Esophagus squamous epithelium (tissue), 5 donors: ENCODE measurements at regions not wholly inside any gene's neighbourhood (a gene's known extent, or its start where the extent isn't known, plus 50 kb on each side); places are given as distances from the start of the nearest gene placed in this dataset.

Experiments
- DNase-seq: peaks from one replicate; lab custom pipeline; 2025; lab: John Stamatoyannopoulos, UW
- H3K27ac ChIP-seq, 4 donors: fragments of 200-600 bp; sonication (generic); one replicate each; pipeline ENCODE4 v1.5.1; 2016 to 2019; ENCODE audit warnings: mild to moderate bottlenecking in 1 of 4
- H3K27me3 ChIP-seq, 4 donors: fragments of 200-600 bp; sonication (generic); 1 replicate in 3 of 4; 2 replicates in 1 of 4; pipeline versions ENCODE4 v1.5.1 to v1.6.0; 2017 to 2021; ENCODE audit warnings: antibody characterized with exemption in 1 of 4
- H3K36me3 ChIP-seq, 3 donors: fragments of 200-600 bp; sonication (generic); one replicate each; pipeline ENCODE4 v1.5.1; 2016 to 2019
- H3K4me1 ChIP-seq, 3 donors: fragments of 200-600 bp; sonication (generic); one replicate each; pipeline ENCODE4 v1.5.1; 2017 to 2019
- H3K4me3 ChIP-seq, 4 donors: fragments of 200-600 bp; sonication (generic); 1 replicate in 3 of 4; 2 replicates in 1 of 4; pipeline ENCODE4 v1.5.1; 2016 to 2019; ENCODE audit warnings: mild to moderate bottlenecking in 2 of 4, moderate library complexity in 1 of 4
- H3K9me3 ChIP-seq, 3 donors: fragments of 200-600 bp; sonication (generic); one replicate each; pipeline ENCODE4 v1.5.1; 2016 to 2019
- CTCF ChIP-seq, 6 experiments: fragments of 450-650 bp in 4 of 6; fragments of 200-600 bp in 2 of 6; sonication (generic) in 2 of 6; IDR thresholded peaks; one replicate each; pipeline ENCODE4 v1.5.1; 2016 to 2019; ENCODE audit warnings: antibody characterized with exemption in 6 of 6, mild to moderate bottlenecking in 4 of 6, moderate library complexity in 4 of 6
- POLR2A ChIP-seq, 4 donors: fragments of 450-650 bp; IDR thresholded peaks; one replicate each; pipeline ENCODE4 v1.6.1; 2017; ENCODE audit warnings: antibody characterized with exemption in 4 of 4, mild to moderate bottlenecking in 4 of 4, moderate library complexity in 3 of 4
- WGBS, 2 donors: methylation state at CpG; one replicate each; pipeline ENCODE4 v1.1.5; 2018; 5-methylcytosine and 5-hydroxymethylcytosine counted together
- intact Hi-C: fragments of 100-400 bp; cut with DNase I; formaldehyde crosslinking; loops from one replicate; pipeline ENCODE4 v1.15.0; 2022
- donor health status: DM: yes; HTN: yes; CAD: no.

- no peak for DNase-seq
- no peaks in the 10 kb centered on the region for H3K4me1 ChIP-seq
- no peaks in the 10 kb centered on the region for H3K9me3 ChIP-seq
- no peaks in the 10 kb centered on the region for H3K27me3 ChIP-seq
- no peaks in the 10 kb centered on the region for H3K36me3 ChIP-seq
- H3K4me3 ChIP-seq = no peak overlapping the region
- intact Hi-C loops = no loop called here
- H3K27ac ChIP-seq = no peak overlapping the region
- TF ChIP-seq CTCF (IDR thresholded peaks at IDR 0.05) (no peak), POLR2A (IDR thresholded peaks at IDR 0.05) (no peak)
- WGBS, 2 donors = 65 to 70% methylated on average over 6 to 7 of the region's 7 CpGs
These were observed 164.7 kb upstream of the LEF1 start for GRCh38 chr4:108333353-108333942.

- Histone ChIP-seq H3K4me1 (no peaks in the 10 kb centered on the region), H3K36me3 (no peaks in the 10 kb centered on the region), H3K4me3 (no peak overlapping the region), H3K27me3 (no peaks in the 10 kb centered on the region), H3K9me3 (no peaks in the 10 kb centered on the region), H3K27ac (no peak overlapping the region)
- no peak for DNase-seq
- intact Hi-C loops = no loop called here
- 65 to 82% methylated on average over 5 of the region's 5 CpGs for WGBS, 2 donors
- TF ChIP-seq CTCF (IDR thresholded peaks at IDR 0.05) = no peak
- TF ChIP-seq POLR2A (IDR thresholded peaks at IDR 0.05) = no peak
These were observed 163.3 kb upstream of the LEF1 start for GRCh38 chr4:108331905-108332632.

GRCh38 chr4:108328383-108328732 lies 159.6 kb upstream of the LEF1 start:
- no peaks in the 10 kb centered on the region for H3K27me3 ChIP-seq
- no peak overlapping the region for H3K27ac ChIP-seq
- no peaks in the 10 kb centered on the region for H3K4me1 ChIP-seq
- H3K36me3 ChIP-seq = no peaks in the 10 kb centered on the region
- no peaks in the 10 kb centered on the region for H3K9me3 ChIP-seq
- 67 to 80% methylated on average over 2 of the region's 2 CpGs for WGBS, 2 donors
- H3K4me3 ChIP-seq = no peak overlapping the region
- intact Hi-C loops = no loop called here
- TF ChIP-seq POLR2A (IDR thresholded peaks at IDR 0.05) = no peak
- no peak for TF ChIP-seq CTCF (IDR thresholded peaks at IDR 0.05)
- no peak for DNase-seq

- TF ChIP-seq POLR2A (IDR thresholded peaks at IDR 0.05) (no peak), CTCF (IDR thresholded peaks at IDR 0.05) (no peak)
- Histone ChIP-seq H3K27me3 (no peaks in the 10 kb centered on the region), H3K4me3 (no peak overlapping the region), H3K4me1 (no peaks in the 10 kb centered on the region), H3K27ac (no peak overlapping the region), H3K36me3 (no peaks in the 10 kb centered on the region), H3K9me3 (no peaks in the 10 kb centered on the region)
- intact Hi-C loops = no loop called here
- no peak for DNase-seq
- 85 to 91% methylated on average over 7 of the region's 7 CpGs for WGBS, 2 donors
These were observed 159.1 kb upstream of the LEF1 start for GRCh38 chr4:108327642-108328382.

- TF ChIP-seq POLR2A (IDR thresholded peaks at IDR 0.05) (no peak), CTCF (IDR thresholded peaks at IDR 0.05) (no peak)
- Histone ChIP-seq H3K9me3 (peaks cover 0 to 6% (median 0%) of the 10 kb centered on the region in 3 donors), H3K4me1 (no peaks in the 10 kb centered on the region), H3K27me3 (no peaks in the 10 kb centered on the region), H3K27ac (no peak overlapping the region), H3K4me3 (no peak overlapping the region), H3K36me3 (no peaks in the 10 kb centered on the region)
- intact Hi-C loops = no loop called here
- 80 to 90% methylated on average over 1 of the region's 1 CpG for WGBS, 2 donors
- no peak for DNase-seq
These were observed 156.8 kb upstream of the LEF1 start for GRCh38 chr4:108325561-108325960.
